Osteocyte (in vitro differentiated cells): ENCODE measurements at regions not wholly inside any gene's neighbourhood (a gene's known extent, or its start where the extent isn't known, plus 50 kb on each side); places are given as distances from the start of the nearest gene placed in this dataset.

Experiments used
- DNase-seq: peaks from one replicate; pipeline ENCODE4 v3.0.0; 2021; ENCODE audit warnings: mixed read lengths; ENCODE audit not compliant: unreplicated experiment; ENCODE audit errors: extremely low spot score
- H3K27ac Mint-ChIP-seq: one replicate; pipeline ENCODE4 v1.8.0; 2021; ENCODE audit warnings: mild to moderate bottlenecking, mixed read lengths; ENCODE audit not compliant: unreplicated experiment
- H3K27me3 Mint-ChIP-seq: one replicate; pipeline ENCODE4 v1.8.0; 2021; ENCODE audit warnings: mixed read lengths; ENCODE audit not compliant: unreplicated experiment
- H3K36me3 Mint-ChIP-seq: one replicate; pipeline ENCODE4 v1.8.0; 2021; ENCODE audit warnings: mixed read lengths; ENCODE audit not compliant: unreplicated experiment
- H3K4me1 Mint-ChIP-seq: one replicate; pipeline ENCODE4 v1.8.0; 2021; ENCODE audit warnings: mixed read lengths; ENCODE audit not compliant: unreplicated experiment
- H3K4me3 Mint-ChIP-seq: one replicate; pipeline ENCODE4 v1.8.0; 2021; ENCODE audit warnings: mild to moderate bottlenecking, moderate library complexity, mixed read lengths; ENCODE audit not compliant: unreplicated experiment
- H3K9me3 Mint-ChIP-seq: one replicate; pipeline ENCODE4 v1.8.0; 2021; ENCODE audit warnings: mixed read lengths; ENCODE audit not compliant: unreplicated experiment
- TF ChIP-seq, protein P1 (sequence below): fragments of 200-600 bp; sonication (generic); IDR thresholded peaks from 2 replicates; pipeline ENCODE4 v1.5.0; 2021; ENCODE audit warnings: antibody characterized with exemption, mild to moderate bottlenecking, moderate library complexity

DNA sequence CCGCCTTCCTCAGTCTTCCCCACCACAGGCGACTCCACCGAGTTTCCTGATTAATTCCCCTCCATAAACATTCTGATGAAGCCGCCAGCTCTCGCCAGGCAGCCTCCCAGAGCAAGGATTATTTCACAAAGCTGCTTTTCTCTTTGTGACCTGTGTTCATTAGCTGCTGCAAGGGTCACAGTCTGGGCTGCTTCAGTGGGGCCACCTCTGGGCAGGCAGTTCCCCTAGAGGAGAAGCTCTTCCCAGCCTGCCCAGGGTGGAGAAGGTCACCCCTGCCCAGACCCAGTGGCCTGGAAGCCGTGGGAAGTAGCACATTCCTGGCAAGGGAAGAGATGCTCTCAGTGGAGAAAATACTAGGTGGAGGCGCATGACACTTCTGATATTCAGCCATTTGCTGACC, 58.4 kb upstream of the RAPGEF1 start:
- Mint-ChIP-seq H3K4me3 (no peak overlapping the region), H3K27ac (no peak overlapping the region), H3K36me3 (no peaks in the 10 kb centered on the region), H3K27me3 (peaks cover 34% of the 10 kb centered on the region), H3K9me3 (no peaks in the 10 kb centered on the region), H3K4me1 (no peaks in the 10 kb centered on the region)
- DNase-seq = no peak
- TF ChIP-seq, protein P1, sequence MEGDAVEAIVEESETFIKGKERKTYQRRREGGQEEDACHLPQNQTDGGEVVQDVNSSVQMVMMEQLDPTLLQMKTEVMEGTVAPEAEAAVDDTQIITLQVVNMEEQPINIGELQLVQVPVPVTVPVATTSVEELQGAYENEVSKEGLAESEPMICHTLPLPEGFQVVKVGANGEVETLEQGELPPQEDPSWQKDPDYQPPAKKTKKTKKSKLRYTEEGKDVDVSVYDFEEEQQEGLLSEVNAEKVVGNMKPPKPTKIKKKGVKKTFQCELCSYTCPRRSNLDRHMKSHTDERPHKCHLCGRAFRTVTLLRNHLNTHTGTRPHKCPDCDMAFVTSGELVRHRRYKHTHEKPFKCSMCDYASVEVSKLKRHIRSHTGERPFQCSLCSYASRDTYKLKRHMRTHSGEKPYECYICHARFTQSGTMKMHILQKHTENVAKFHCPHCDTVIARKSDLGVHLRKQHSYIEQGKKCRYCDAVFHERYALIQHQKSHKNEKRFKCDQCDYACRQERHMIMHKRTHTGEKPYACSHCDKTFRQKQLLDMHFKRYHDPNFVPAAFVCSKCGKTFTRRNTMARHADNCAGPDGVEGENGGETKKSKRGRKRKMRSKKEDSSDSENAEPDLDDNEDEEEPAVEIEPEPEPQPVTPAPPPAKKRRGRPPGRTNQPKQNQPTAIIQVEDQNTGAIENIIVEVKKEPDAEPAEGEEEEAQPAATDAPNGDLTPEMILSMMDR = no peak

DNA sequence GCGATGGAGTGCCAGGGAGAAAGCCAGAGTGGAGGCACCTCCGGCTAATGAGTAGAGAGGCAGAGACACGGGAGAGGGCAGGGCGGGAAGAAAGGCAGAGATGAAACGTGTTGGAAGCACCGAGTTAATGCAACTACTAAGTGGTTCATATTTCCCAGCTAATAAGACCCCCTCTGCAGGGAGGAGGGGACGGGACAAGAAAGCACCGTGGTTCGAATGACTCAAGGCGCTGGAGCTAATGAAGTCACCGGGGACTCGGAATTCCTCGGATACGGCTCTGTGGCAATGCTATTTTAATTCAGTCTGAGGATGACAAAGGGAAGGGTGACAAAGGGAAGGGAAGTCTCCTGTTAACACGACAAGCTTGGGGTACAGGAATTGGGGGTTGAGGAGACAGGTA, 54.5 kb upstream of the RAPGEF1 start:
- H3K27ac Mint-ChIP-seq = no peak overlapping the region
- peaks cover 3% of the 10 kb centered on the region for H3K9me3 Mint-ChIP-seq
- H3K4me1 Mint-ChIP-seq = no peaks in the 10 kb centered on the region
- TF ChIP-seq, protein P1 = no peak
- no peaks in the 10 kb centered on the region for H3K36me3 Mint-ChIP-seq
- peaks cover 26% of the 10 kb centered on the region for H3K27me3 Mint-ChIP-seq
- no peak overlapping the region for H3K4me3 Mint-ChIP-seq
- no peak for DNase-seq

DNA sequence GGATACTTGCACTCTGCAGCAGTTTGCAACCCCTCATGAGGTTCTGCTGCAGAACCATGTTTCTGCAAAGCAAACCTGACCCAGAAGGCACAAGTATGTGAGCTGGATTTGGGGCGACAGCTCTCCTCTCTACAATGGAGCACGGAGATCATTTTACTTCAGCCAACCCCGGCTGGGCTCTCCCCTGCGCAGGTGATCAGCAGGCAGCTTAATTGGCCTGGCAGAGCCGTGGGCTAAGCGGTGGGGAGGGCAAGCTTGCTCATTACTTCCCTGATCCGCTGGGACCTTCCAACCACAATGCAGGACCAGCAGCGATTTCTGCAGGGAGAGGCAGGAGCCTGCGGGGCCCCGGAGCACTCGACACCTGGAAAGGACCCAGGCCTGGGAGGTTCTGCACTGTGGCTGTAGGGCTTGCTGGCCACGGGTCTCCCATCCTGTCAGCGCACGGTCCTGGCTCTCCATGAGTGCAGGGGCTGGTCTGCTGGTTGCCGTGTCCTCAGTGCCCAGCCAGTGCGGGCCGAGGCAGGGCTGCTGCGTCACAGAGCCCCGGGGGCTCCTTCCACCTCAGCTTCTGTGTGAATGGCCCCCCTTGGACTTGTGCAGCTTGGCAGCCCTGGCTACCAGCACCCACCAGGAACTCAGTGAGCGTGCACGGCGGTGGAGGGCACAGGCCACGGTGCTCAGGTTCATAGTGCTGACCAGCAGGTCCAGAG, 51.8 kb upstream of the RAPGEF1 start:
- Mint-ChIP-seq H3K36me3 (no peaks in the 10 kb centered on the region), H3K27ac (no peak overlapping the region), H3K9me3 (peaks cover 3% of the 10 kb centered on the region), H3K4me1 (no peaks in the 10 kb centered on the region), H3K4me3 (no peak overlapping the region), H3K27me3 (peaks cover 42% of the 10 kb centered on the region)
- no peak for DNase-seq
- TF ChIP-seq, protein P1 = no peak
